ENCODE measurements at regions not wholly inside any gene's neighbourhood (a gene's known extent, or its start where the extent isn't known, plus 50 kb on each side); places are given as distances from the start of the nearest gene placed in this dataset.
"Not testable (repeated sequence)": the region's sequence is repeated elsewhere in the genome, so short reads cannot be mapped to it uniquely, and the experiment has no call there.

DNA sequence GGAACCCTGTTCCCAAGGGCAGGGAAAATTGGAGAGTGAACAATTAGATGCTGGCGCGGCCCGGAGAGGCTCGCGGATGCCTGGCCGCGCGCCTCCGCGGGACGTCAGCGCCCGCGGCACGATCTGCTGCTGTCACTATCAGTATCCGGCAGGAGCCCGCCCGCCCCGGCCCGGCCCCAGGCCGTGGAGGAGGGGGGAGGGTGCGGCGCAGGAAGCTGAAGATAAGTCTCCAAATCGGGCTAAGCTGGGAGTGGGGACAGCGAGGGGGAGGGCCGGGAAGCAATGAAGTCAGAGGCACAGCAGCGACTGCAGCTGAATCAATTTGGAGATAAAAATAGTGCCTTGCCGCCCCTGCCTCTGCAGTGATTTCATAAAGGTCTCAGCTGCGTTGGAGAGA is 441.5 kb upstream of the KLF12 start:
- intact Hi-C loops (cut with DNase I): no loop called here
- peak; percentile 96 to 99 for ATAC-seq
- peak; percentile 93 for DNase-seq

GRCh38 chr13:74574964-74575728 is 440.9 kb upstream of the KLF12 start:
- DNase-seq (no peak), ATAC-seq (no peak)
- intact Hi-C loops (cut with DNase I): no loop called here

GRCh38 chr13:74573654-74574053 is 439.4 kb upstream of the KLF12 start:
- intact Hi-C loops (cut with DNase I): no loop called here
- no peak for ATAC-seq
- no peak for DNase-seq

DNA sequence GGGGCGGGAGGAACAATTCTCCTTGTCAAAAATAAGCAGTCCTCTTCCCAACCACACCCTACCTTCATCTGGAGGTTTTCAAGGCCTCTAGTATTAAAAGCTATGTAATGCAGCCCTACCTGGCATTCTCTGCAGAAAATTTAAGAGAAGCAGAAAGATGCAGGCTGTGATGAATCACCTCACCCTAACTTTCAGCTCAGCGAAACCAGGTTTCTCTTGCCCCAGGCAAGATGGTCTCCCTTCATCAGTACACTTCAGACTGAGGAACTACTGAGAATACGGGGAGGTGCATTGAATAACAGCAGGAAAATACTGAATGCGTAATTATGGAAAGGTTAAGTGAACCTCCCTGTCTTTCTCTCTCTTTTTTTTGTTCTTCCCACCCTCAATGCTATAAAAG is 437.6 kb upstream of the KLF12 start:
- intact Hi-C loops (cut with DNase I): no loop called here
- no peak for DNase-seq
- no peak for ATAC-seq

- ATAC-seq (no peak), DNase-seq (no peak)
- intact Hi-C loops (cut with DNase I): no loop called here
These were observed 436.6 kb upstream of the KLF12 start for GRCh38 chr13:74570834-74571233.

GRCh38 chr13:74570046-74570445 is 435.8 kb upstream of the KLF12 start:
- ATAC-seq: no peak
- intact Hi-C loops (cut with DNase I): no loop called here
- no peak for DNase-seq

DNA sequence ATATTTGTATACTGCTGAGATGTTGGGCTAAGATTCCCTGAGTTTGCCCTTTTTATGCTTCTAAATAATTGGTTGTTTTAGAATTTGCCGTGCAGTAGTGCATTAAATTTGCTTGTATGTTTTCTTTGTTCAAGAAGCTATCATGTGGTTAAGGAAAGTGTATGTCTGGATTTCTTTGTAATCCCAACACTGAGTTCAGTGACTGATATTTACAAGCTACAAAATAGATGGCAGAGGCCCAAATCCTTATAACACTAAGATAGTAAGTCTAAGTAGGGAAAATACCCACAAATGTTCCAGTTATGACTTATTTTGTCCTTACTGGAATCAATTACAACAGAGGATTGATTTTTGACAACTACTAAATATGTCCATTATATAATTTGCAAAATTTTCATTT is 435.0 kb upstream of the KLF12 start:
- ATAC-seq (no peak), DNase-seq (no peak)
- intact Hi-C loops (cut with DNase I): no loop called here

- DNase-seq (no peak), ATAC-seq (no peak)
- intact Hi-C loops (cut with DNase I): no loop called here
These were observed 433.3 kb upstream of the KLF12 start for GRCh38 chr13:74567485-74567884.

GRCh38 chr13:74562381-74562780 is 428.2 kb upstream of the KLF12 start:
- no peak for DNase-seq
- no peak for ATAC-seq
- intact Hi-C loops (cut with DNase I): no loop called here

DNA sequence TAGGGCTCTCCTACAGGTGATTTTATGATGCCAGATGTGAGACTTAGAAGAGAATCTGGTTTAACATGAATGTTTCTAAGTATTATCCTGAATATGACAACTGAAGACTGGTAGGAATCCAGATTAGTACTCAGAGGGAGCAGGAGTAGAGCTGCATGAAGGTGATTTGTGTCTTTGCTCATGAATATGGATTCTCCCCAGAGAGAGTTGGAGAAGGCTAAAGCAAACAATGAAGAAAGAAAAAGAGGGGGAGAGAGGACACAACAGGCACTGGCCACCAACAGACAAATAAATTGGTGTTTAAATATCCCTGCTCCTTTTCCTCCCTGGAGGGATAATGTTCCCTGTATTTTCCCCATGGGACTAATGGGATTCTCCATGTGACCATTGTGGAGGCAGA is 427.0 kb upstream of the KLF12 start:
- intact Hi-C loops (cut with DNase I): no loop called here
- no peak for DNase-seq
- ATAC-seq: no peak

GRCh38 chr13:74560325-74560724 is 426.1 kb upstream of the KLF12 start:
- DNase-seq: no peak
- intact Hi-C loops (cut with DNase I): no loop called here
- no peak for ATAC-seq

DNA sequence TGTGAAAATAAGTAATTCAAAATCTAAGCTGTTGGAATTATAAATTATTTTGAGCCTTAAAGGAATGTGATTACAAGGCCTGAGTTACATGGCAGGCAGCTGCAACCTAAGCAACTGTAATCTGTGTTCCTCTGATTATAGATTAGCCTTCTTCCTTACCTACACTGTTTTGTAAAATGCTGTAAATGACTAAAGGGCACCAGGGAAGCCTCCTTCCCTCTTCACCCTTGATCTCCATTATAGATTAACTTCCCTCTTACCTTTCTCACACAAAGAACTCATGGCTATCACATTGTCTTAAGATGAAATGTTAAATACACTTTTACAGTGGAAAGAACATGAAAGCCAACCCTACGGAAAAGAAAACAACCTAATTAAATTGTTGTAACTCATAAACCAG is 423.7 kb upstream of the KLF12 start:
- intact Hi-C loops (cut with DNase I): no loop called here

GRCh38 chr13:74555651-74556420 is 421.6 kb upstream of the KLF12 start:
- ATAC-seq (no peak), DNase-seq (no peak)
- intact Hi-C loops (cut with DNase I): no loop called here

More for the DNA sequence above, 423.7 kb upstream of the KLF12 start:
- no peak for ATAC-seq
- DNase-seq: no peak

- ATAC-seq (no peak), DNase-seq (no peak)
- intact Hi-C loops (cut with DNase I): no loop called here
These were observed 421.0 kb upstream of the KLF12 start for GRCh38 chr13:74555276-74555625.

DNA sequence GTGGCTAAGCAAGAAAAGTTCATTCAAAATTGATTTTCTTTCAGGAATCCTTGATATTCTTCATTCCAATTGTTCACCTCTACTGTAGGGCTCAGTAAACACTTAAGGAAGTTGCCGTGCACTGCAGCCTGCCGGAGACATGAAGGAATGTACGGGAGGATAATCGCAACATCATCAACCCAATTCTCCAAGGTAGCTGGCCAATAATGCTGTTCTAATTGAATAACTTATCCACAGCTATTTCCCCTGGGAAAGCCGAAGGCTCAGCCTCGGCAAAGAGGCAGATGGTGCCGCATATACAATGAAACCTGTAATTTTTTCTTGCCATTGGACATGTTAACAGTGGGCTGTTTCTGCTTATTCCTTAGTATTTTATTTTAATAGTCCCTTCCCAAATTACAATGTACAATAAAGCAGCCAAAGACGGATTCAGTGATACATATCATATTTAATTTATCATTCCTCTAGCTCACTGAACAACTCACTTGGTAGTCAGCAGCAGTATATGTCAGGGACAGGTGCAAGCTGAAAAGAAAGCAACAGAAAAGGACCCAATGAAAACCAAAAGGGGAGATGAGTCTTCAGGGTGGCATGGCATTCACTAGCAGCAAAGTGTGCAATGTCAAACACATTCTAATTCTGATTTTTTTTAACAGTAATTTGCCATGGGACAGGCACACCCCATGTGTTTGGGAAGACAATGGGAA is 420.5 kb upstream of the KLF12 start:
- DNase-seq: no peak

GRCh38 chr13:74550039-74550438 is 415.8 kb upstream of the KLF12 start:
- ATAC-seq (no peak), DNase-seq (no peak)
- intact Hi-C loops (cut with DNase I): no loop called here

More for the DNA sequence above, 420.5 kb upstream of the KLF12 start:
- intact Hi-C loops (cut with DNase I): no loop called here
- no peak for ATAC-seq

DNA sequence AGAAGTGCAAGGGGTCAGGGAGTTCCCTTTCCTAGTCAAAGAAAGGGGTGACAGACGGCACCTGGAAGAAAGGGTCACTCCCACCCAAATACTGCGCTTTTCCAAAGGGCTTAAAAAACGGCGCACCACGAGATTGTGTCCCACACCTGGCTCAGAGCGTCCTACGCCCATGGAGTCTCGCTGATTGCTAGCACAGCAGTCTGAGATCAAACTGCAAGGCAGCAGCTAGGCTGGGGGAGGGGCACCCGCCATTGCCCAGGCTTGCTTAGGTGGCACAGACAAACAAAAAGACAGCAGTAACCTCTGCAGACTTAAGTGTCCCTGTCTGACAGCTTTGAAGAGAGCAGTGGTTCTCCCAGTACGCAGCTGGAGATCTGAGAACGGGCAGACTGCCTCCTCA is 402.4 kb upstream of the KLF12 start:
- ATAC-seq; DNase-seq; intact Hi-C loops (cut with DNase I): not testable (repeated sequence)

GRCh38 chr13:74533226-74533625 is 399.0 kb upstream of the KLF12 start:
- intact Hi-C loops (cut with DNase I): no loop called here
- ATAC-seq (no peak), DNase-seq (no peak)

DNA sequence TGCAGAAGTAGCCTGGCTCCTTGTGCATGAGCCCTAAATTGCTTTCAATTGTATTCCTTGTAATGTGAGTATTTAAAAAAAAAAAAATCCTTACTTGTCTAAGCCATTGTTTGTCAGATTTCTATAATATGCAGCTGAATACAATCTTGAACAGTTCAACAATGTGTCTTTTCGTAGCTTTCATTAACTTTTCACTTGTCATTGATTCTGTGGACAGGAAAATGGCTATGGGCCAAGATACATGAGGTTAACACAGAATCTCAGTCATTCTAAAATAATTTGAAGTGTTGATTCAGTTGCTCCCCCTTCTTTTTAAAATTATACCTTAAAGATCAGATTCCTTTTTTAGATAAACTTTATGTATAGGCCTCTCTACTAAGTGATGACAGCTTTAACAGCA is 395.8 kb upstream of the KLF12 start:
- no peak for ATAC-seq

GRCh38 chr13:74528734-74529513 is 394.7 kb upstream of the KLF12 start:
- no peak for ATAC-seq
- DNase-seq: no peak
- intact Hi-C loops (cut with DNase I): no loop called here

More for the DNA sequence above, 395.8 kb upstream of the KLF12 start:
- DNase-seq: no peak
- intact Hi-C loops (cut with DNase I): no loop called here
